ENCODE measurements at regions not wholly inside any gene's neighbourhood (a gene's known extent, or its start where the extent isn't known, plus 50 kb on each side); places are given as distances from the start of the nearest gene placed in this dataset.

- no peak overlapping the region for H3K27ac ChIP-seq
- DNase-seq (ENCODE audit: low read depth, low spot score), result no peak
Measured at GRCh38 chr5:68405784-68406743, 190.5 kb downstream of the PIK3R1 start.

- H3K27ac ChIP-seq, result no peak overlapping the region
- DNase-seq (ENCODE audit: low read depth, low spot score), result no peak
Measured at GRCh38 chr5:68406767-68407241, 191.2 kb downstream of the PIK3R1 start.

GRCh38 chr5:68407311-68408239, 192.0 kb downstream of the PIK3R1 start:
- H3K27ac ChIP-seq, result no peak overlapping the region
- DNase-seq (ENCODE audit: low read depth, low spot score), result no peak

- DNase-seq (ENCODE audit: low read depth, low spot score), result no peak
- H3K27ac ChIP-seq, result no peak overlapping the region
Measured at GRCh38 chr5:68408345-68408871, 192.9 kb downstream of the PIK3R1 start.

GRCh38 chr5:68409259-68409658, 193.7 kb downstream of the PIK3R1 start:
- peak; percentile 65 for DNase-seq (ENCODE audit: low read depth, low spot score)

GRCh38 chr5:68411161-68411560, 195.6 kb downstream of the PIK3R1 start:
- no peak overlapping the region for H3K27ac ChIP-seq
- no peak for DNase-seq (ENCODE audit: low read depth, low spot score)

More at GRCh38 chr5:68409259-68409658, 193.7 kb downstream of the PIK3R1 start:
- H3K27ac ChIP-seq, result no peak overlapping the region

- DNase-seq (ENCODE audit: low read depth, low spot score), result no peak
- H3K27ac ChIP-seq, result no peak overlapping the region
Measured at GRCh38 chr5:68415177-68416085, 199.9 kb downstream of the PIK3R1 start.

- DNase-seq (ENCODE audit: low read depth, low spot score), result no peak
- no peak overlapping the region for H3K27ac ChIP-seq
Measured at GRCh38 chr5:68416714-68417113, 201.2 kb downstream of the PIK3R1 start.

- DNase-seq (ENCODE audit: low read depth, low spot score), result no peak
- H3K27ac ChIP-seq, result no peak overlapping the region
Measured at GRCh38 chr5:68418201-68418600, 202.6 kb downstream of the PIK3R1 start.

- no peak for DNase-seq (ENCODE audit: low read depth, low spot score)
- H3K27ac ChIP-seq, result no peak overlapping the region
Measured at GRCh38 chr5:68418680-68419079, 203.1 kb downstream of the PIK3R1 start.

- DNase-seq (ENCODE audit: low read depth, low spot score), result no peak
- no peak overlapping the region for H3K27ac ChIP-seq
Measured at GRCh38 chr5:68419081-68419636, 203.6 kb downstream of the PIK3R1 start.

GRCh38 chr5:68419637-68420452, 204.3 kb downstream of the PIK3R1 start:
- no peak overlapping the region for H3K27ac ChIP-seq
- no peak for DNase-seq (ENCODE audit: low read depth, low spot score)

- DNase-seq (ENCODE audit: low read depth, low spot score), result no peak
- no peak overlapping the region for H3K27ac ChIP-seq
Measured at GRCh38 chr5:68420476-68421344, 205.2 kb downstream of the PIK3R1 start.

- no peak overlapping the region for H3K27ac ChIP-seq
- DNase-seq (ENCODE audit: low read depth, low spot score), result no peak
Measured at GRCh38 chr5:68421485-68422220, 206.1 kb downstream of the PIK3R1 start.

- DNase-seq (ENCODE audit: low read depth, low spot score), result no peak
- H3K27ac ChIP-seq, result no peak overlapping the region
Measured at GRCh38 chr5:68423154-68423811, 207.7 kb downstream of the PIK3R1 start.
